K562 (cell line): ENCODE measurements at regions not wholly inside any gene's neighbourhood (a gene's known extent, or its start where the extent isn't known, plus 50 kb on each side); places are given as distances from the start of the nearest gene placed in this dataset.

Experiments
- ARHGAP35 ChIP-seq: fragments of 450-650 bp; IDR thresholded peaks from 2 replicates; pipeline ENCODE4 v1.6.1; 2018; ENCODE audit not compliant: partially characterized antibody
- EGR1 ChIP-seq: fragments of 450-650 bp; conservative IDR thresholded peaks from 2 replicates; pipeline ENCODE4 v1.6.1; 2017; ENCODE audit warnings: mild to moderate bottlenecking
- MCM5 ChIP-seq: fragments of 450-650 bp; IDR thresholded peaks from 2 replicates; pipeline ENCODE4 v1.6.1; 2016; ENCODE audit warnings: low read depth
- NELFE ChIP-seq: IDR thresholded peaks from 2 replicates; pipeline ENCODE4 v1.6.1; 2011; ENCODE audit warnings: mild to moderate bottlenecking; ENCODE audit not compliant: insufficient read depth, insufficient read length
- NR3C1 ChIP-seq: sonication (generic); formaldehyde crosslinking; IDR thresholded peaks from 2 replicates; pipeline ENCODE4 v1.8.1; 2022; ENCODE audit warnings: missing genetic modification reagents
- SP1 ChIP-seq: sonication (generic); formaldehyde crosslinking; IDR thresholded peaks from 2 replicates; pipeline ENCODE4 v1.8.1; 2022; ENCODE audit warnings: mild to moderate bottlenecking, missing genetic modification reagents
- TFE3 ChIP-seq: fragments of 450-650 bp; formaldehyde crosslinking; IDR thresholded peaks from 2 replicates; pipeline ENCODE4 v1.4.0; 2020; ENCODE audit warnings: mild to moderate bottlenecking, mixed read lengths

- TF ChIP-seq MCM5 (no peak), ARHGAP35 (no peak), NELFE (no peak), EGR1 (no peak), SP1 (no peak), NR3C1 (CRISPR knock-in tag) (no peak), TFE3 (no peak)
Observed at GRCh38 chr9:107953556-107954125, 464.1 kb upstream of the KLF4 start.
